RWPE1 (cell line): ENCODE measurements at regions not wholly inside any gene's neighbourhood (a gene's known extent, or its start where the extent isn't known, plus 50 kb on each side); places are given as distances from the start of the nearest gene placed in this dataset.

Experiments
- CTCF ChIA-PET: fragments of 350-600 bp; sonication (Branson Sonifier 250); formaldehyde crosslinking; extraction: SDS; loops from one replicate; lab custom pipeline; 2021; lab: Yijun Ruan, JAX
- POLR2A ChIA-PET: fragments of 400-600 bp; formaldehyde crosslinking; extraction: SDS; loops from one replicate; lab custom pipeline; 2020; ENCODE audit warnings: antibody characterized with exemption; ENCODE audit not compliant: low non-redundant PET; lab: Yijun Ruan, JAX
- DNase-seq: peaks from one replicate; pipeline ENCODE4 v3.0.0; 2012; ENCODE audit warnings: low spot score
- H3K27ac ChIP-seq: fragments of 450-650 bp; 2 replicates; pipeline ENCODE4 v1.5.1; 2017
- CTCF ChIP-seq: fragments of 450-650 bp; conservative IDR thresholded peaks from 2 replicates; pipeline ENCODE4 v1.5.1; 2017; ENCODE audit warnings: low read depth, mild to moderate bottlenecking

DNA sequence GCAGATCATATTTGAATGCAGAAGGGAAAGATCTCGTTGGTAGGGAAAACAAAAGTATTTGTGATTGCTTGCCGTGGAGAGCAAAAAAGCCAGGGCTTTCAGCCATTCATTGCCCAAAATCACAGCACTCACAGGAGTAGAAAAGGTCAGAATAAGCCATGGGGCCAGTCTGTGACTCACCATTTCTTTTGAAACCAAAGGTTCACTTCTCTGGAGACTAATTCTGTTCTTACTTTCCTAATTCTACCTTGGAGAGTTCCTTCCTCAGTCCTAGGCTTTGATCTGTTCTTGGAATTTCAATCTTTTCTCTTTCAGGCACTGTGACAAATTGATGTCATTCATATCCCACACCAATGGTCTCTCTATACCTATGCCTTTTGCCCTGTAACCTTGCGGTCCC, 54.1 kb upstream of the FAM180A start:
- H3K27ac ChIP-seq, result no peak overlapping the region
- no peak for TF ChIP-seq CTCF
- POLR2A ChIA-PET, result no interaction called here
- peak; percentile 5 for DNase-seq
- CTCF ChIA-PET, result no interaction called here

GRCh38 chr7:135801877-135802276, 53.3 kb upstream of the FAM180A start:
- no peak for DNase-seq
- CTCF ChIA-PET, result interaction anchor here (0.6 kb wide), 1 partner anchor 1461 kb away, joined by 3 read pairs; no protein-coding TSS in a partner anchor
- TF ChIP-seq CTCF, result no peak
- H3K27ac ChIP-seq, result no peak overlapping the region
- POLR2A ChIA-PET, result no interaction called here

- TF ChIP-seq CTCF, result peak; percentile 77
- H3K27ac ChIP-seq, result no peak overlapping the region
- ChIA-PET POLR2A (no interaction called here), CTCF (interaction anchor here (0.6 to 1.0 kb wide), 3 partner anchors 126 to 1461 kb away, joined by 3 read pairs; no protein-coding TSS in a partner anchor)
- DNase-seq, result peak; percentile 55
Measured at GRCh38 chr7:135801045-135801693, 52.6 kb upstream of the FAM180A start.

DNA sequence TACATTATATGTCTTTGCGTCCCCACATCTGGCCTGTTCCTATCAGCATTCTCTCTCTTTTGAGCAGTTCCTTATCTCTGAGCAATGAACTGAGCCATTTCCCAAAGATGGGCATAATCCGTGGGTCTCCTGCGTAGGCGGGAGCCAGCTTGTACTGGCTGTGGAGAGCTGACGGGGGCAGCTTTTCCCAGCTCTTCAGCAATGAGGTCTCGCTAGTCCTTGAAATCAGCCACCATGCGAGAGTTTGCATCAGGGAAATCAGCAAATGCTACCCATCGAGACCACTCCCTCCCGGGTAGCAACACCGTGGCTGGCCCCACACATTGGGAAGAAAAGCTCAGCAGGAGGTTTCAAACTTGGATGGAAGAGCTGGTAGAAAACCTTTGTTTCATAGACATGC, 51.9 kb upstream of the FAM180A start:
- ChIA-PET POLR2A (no interaction called here), CTCF (interaction anchor here (1.0 kb wide), 1 partner anchor 126 kb away, joined by 3 read pairs; no protein-coding TSS in a partner anchor)
- DNase-seq, result no peak
- H3K27ac ChIP-seq, result no peak overlapping the region
- no peak for TF ChIP-seq CTCF

GRCh38 chr7:135799881-135800280, 51.3 kb upstream of the FAM180A start:
- no peak overlapping the region for H3K27ac ChIP-seq
- no peak for DNase-seq
- no peak for TF ChIP-seq CTCF
- CTCF ChIA-PET, result no interaction called here
- POLR2A ChIA-PET, result no interaction called here
